ENCODE measurements at regions not wholly inside any gene's neighbourhood (a gene's known extent, or its start where the extent isn't known, plus 50 kb on each side); places are given as distances from the start of the nearest gene placed in this dataset.
A peak's percentile ranks its signal among the peaks of the same experiment; 100 is the strongest.

- intact Hi-C loops (cut with micrococcal nuclease), result no loop called here
- ATAC-seq (ENCODE audit: low read depth), result no peak; the same call in 1 of the 2 replicates
- no peaks in the 10 kb centered on the region for H3K4me1 ChIP-seq (ENCODE audit: control insufficient read depth, insufficient read depth, low read length)
Measured at GRCh38 chr4:111943796-111944203, 201.5 kb upstream of the FAM241A start.

More at GRCh38 chr4:111943796-111944203, 201.5 kb upstream of the FAM241A start:
- Histone ChIP-seq H2BK15ac (ENCODE audit: low read depth, low read length) (no peak overlapping the region), H4K91ac (ENCODE audit: insufficient read depth, low read depth, low read length) (no peak overlapping the region), H3K4me2 (ENCODE audit: low read depth, low read length) (no peak overlapping the region), H3K9ac (ENCODE audit: low read depth, low read length) (no peak overlapping the region), H3K14ac (replicated peaks; ENCODE audit: low read depth, low read length) (no peak overlapping the region), H3K79me1 (ENCODE audit: low read depth in 1 of 2, low read length in 2 of 2) (no peaks in the 10 kb centered on the region), H3K4ac (ENCODE audit: low read depth, low read length) (no peak overlapping the region), H3K23ac (ENCODE audit: low read depth, low read length) (no peak overlapping the region), H2BK20ac (ENCODE audit: low read depth, low read length) (no peak overlapping the region), H2BK120ac (ENCODE audit: low read depth, low read length) (no peak overlapping the region), H3K27ac (ENCODE audit: insufficient read depth, low read length) (no peak overlapping the region), H3K27me3 (ENCODE audit: control insufficient read depth, insufficient read depth, low read length) (no peaks in the 10 kb centered on the region), H3K9me1 (ENCODE audit: insufficient read depth, low read length) (no peaks in the 10 kb centered on the region), H4K5ac (ENCODE audit: low read depth, low read length) (no peak overlapping the region), H3K18ac (ENCODE audit: low read depth, low read length) (no peak overlapping the region), H2AK5ac (ENCODE audit: low read depth, low read length) (no peak overlapping the region), H2BK5ac (ENCODE audit: low read depth, low read length, poor library complexity, severe bottlenecking) (no peak overlapping the region), H3K56ac (ENCODE audit: extremely low read depth, insufficient read depth, low read length) (no peak overlapping the region), H4K20me1 (ENCODE audit: insufficient read depth, low read length) (no peaks in the 10 kb centered on the region), H2AK9ac (replicated peaks; ENCODE audit: low read depth, low read length, poor library complexity) (no peak overlapping the region), H4K8ac (ENCODE audit: low read depth in 2 of 2, low read length in 2 of 2) (no peak overlapping the region), H2AFZ (replicated peaks; ENCODE audit: low read length, poor library complexity) (no peak overlapping the region), H3K4me3 (ENCODE audit: insufficient read depth, low read depth, low read length) (no peak overlapping the region), H3K36me3 (ENCODE audit: control insufficient read depth, insufficient read depth, low read length) (no peaks in the 10 kb centered on the region), H3K9me3 (ENCODE audit: control insufficient read depth, insufficient read depth, low read length) (no peaks in the 10 kb centered on the region)
- WGBS, 2 experiments (ENCODE audit: extremely low coverage in 2 of 2, insufficient read length in 1 of 2), result 5% methylated on average over 6 of the region's 7 CpGs; no CpG with 5 or more reads in 1 of the 2 experiments
- dilution Hi-C loops (cut with HindIII; ENCODE audit: low sequenced_read_pairs, unreplicated experiment), result no loop called here
- no peak for DNase-seq
- TF ChIP-seq CTCF (conservative IDR thresholded peaks at IDR 0.05; ENCODE audit: low read depth, low read length) (0 out of 2 replicates have a peak, but pooled peaks have one; percentile 12), MAZ (IDR thresholded peaks at IDR 0.05; ENCODE audit: borderline replicate concordance, low read depth, low read length) (no peak)
- ChIA-PET CTCF (no interaction called here), POLR2A (ENCODE audit: unreplicated experiment) (no interaction called here)
- in situ Hi-C loops (cut with MboI; ENCODE audit: low sequenced_read_pairs), result no loop called here
- BruUV-seq (replicated peaks), result no TSS peak

Measured in IMR-90 (cell line).